A172 (cell line): ENCODE measurements at regions not wholly inside any gene's neighbourhood (a gene's known extent, or its start where the extent isn't known, plus 50 kb on each side); places are given as distances from the start of the nearest gene placed in this dataset.
"Not testable (repeated sequence)": the region's sequence is repeated elsewhere in the genome, so short reads cannot be mapped to it uniquely, and the experiment has no call there.

Experiments
- DNase-seq: peaks from one replicate; pipeline ENCODE4 v3.0.0-alpha.2; 2015; ENCODE audit warnings: low spot score

- no peak for DNase-seq
These were observed 348.2 kb upstream of the VRK2 start for GRCh38 chr2:57698392-57698791.

- DNase-seq: no peak
These were observed 347.6 kb upstream of the VRK2 start for GRCh38 chr2:57698935-57699449.

- DNase-seq: peak; percentile 46
These were observed 345.2 kb upstream of the VRK2 start for GRCh38 chr2:57701391-57701791.

GRCh38 chr2:57703407-57703806 is 343.2 kb upstream of the VRK2 start:
- no peak for DNase-seq

- not testable (repeated sequence) for DNase-seq
These were observed 338.8 kb upstream of the VRK2 start for GRCh38 chr2:57707794-57708193.

GRCh38 chr2:57711991-57712390 is 334.6 kb upstream of the VRK2 start:
- DNase-seq: no peak

GRCh38 chr2:57720728-57721627 is 325.6 kb upstream of the VRK2 start:
- DNase-seq: peak; percentile 70

GRCh38 chr2:57725337-57725947 is 321.2 kb upstream of the VRK2 start:
- no peak for DNase-seq

- no peak for DNase-seq
These were observed 320.3 kb upstream of the VRK2 start for GRCh38 chr2:57726294-57726693.

GRCh38 chr2:57728691-57729090 is 317.9 kb upstream of the VRK2 start:
- DNase-seq: no peak

GRCh38 chr2:57733956-57734355 is 312.6 kb upstream of the VRK2 start:
- peak; percentile 35 for DNase-seq

GRCh38 chr2:57740891-57741290 is 305.7 kb upstream of the VRK2 start:
- no peak for DNase-seq

GRCh38 chr2:57753636-57754035 is 293.0 kb upstream of the VRK2 start:
- DNase-seq: no peak

- DNase-seq: no peak
These were observed 287.9 kb upstream of the VRK2 start for GRCh38 chr2:57758686-57759085.

- no peak for DNase-seq
These were observed 287.5 kb upstream of the VRK2 start for GRCh38 chr2:57759131-57759530.

- peak; percentile 77 for DNase-seq
These were observed 286.7 kb upstream of the VRK2 start for GRCh38 chr2:57759822-57760300.

GRCh38 chr2:57760381-57760801 is 286.2 kb upstream of the VRK2 start:
- no peak for DNase-seq

GRCh38 chr2:57776916-57777315 is 269.7 kb upstream of the VRK2 start:
- DNase-seq: no peak

- DNase-seq: no peak
These were observed 264.0 kb upstream of the VRK2 start for GRCh38 chr2:57782587-57782986.

- DNase-seq: no peak
These were observed 253.3 kb upstream of the VRK2 start for GRCh38 chr2:57793310-57793709.

GRCh38 chr2:57796527-57796926 is 250.1 kb upstream of the VRK2 start:
- no peak for DNase-seq

GRCh38 chr2:57798346-57798745 is 248.3 kb upstream of the VRK2 start:
- no peak for DNase-seq

- no peak for DNase-seq
These were observed 244.4 kb upstream of the VRK2 start for GRCh38 chr2:57802243-57802642.
